HL-60 (cell line): ENCODE measurements at regions not wholly inside any gene's neighbourhood (a gene's known extent, or its start where the extent isn't known, plus 50 kb on each side); places are given as distances from the start of the nearest gene placed in this dataset.

ENCODE experiments used
- DNase-seq, 2 experiments: peaks; one replicate each; pipeline ENCODE4 v3.0.0-alpha.2; 2010 to 2020; ENCODE audit warnings: low read depth in 1 of 2, low spot score in 1 of 2
- H3K27ac ChIP-seq: fragments of 250-450 bp; sonication (Bioruptor Pico); replicated peaks from 2 replicates; pipeline ENCODE4 v1.5.1; 2020; ENCODE audit warnings: mild to moderate bottlenecking, moderate library complexity
- H3K27me3 ChIP-seq: fragments of 250-450 bp; sonication (Bioruptor Pico); 2 replicates; pipeline ENCODE4 v1.5.1; 2021; ENCODE audit warnings: mild to moderate bottlenecking, moderate library complexity; ENCODE audit not compliant: insufficient read depth, poor library complexity, severe bottlenecking
- H3K4me3 ChIP-seq: replicated peaks from 2 replicates; pipeline ENCODE4 v1.5.1; 2011; ENCODE audit warnings: mild to moderate bottlenecking, control low read depth, low read length; ENCODE audit not compliant: insufficient read depth
- GABPA ChIP-seq: IDR thresholded peaks from 2 replicates; pipeline ENCODE4 v1.6.1; 2012; ENCODE audit warnings: low read depth
- POLR2AphosphoS5 ChIP-seq: IDR thresholded peaks from 2 replicates; pipeline ENCODE4 v1.6.1; 2012; ENCODE audit warnings: low read depth
- SPI1 ChIP-seq: IDR thresholded peaks from 2 replicates; pipeline ENCODE4 v1.6.1; 2012; ENCODE audit warnings: low read depth, mild to moderate bottlenecking, borderline replicate concordance
- TF ChIP-seq, protein P1 (sequence below): IDR thresholded peaks from one replicate; pipeline ENCODE4 v1.5.1; 2011; ENCODE audit warnings: low read length, control low read depth, inconsistent platforms; ENCODE audit not compliant: insufficient read depth
- TF ChIP-seq, protein P2 (sequence below): IDR thresholded peaks from 2 replicates; pipeline ENCODE4 v1.6.1; 2012; ENCODE audit warnings: low read depth; ENCODE audit not compliant: insufficient replicate concordance

DNA sequence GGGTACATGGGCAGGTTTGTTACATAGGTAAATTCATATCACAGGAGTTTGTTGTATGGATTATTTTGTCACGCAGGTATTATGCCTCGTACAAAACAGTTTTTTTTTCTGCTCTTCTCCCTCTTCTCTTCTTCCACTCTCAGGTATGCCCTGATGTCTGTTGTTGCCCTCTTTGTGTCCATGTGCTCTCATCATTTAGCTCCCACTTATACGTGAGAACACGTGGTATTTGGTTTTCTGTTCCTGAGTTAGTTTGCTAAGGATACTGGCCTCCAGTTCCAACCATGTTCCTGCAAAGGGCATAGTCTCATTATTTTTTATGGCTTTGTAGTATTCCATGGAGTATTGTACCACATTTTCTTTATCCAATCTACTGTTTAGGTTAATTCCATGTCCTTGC lies 65.7 kb downstream of the UNC5CL start:
- TF ChIP-seq, protein P1, sequence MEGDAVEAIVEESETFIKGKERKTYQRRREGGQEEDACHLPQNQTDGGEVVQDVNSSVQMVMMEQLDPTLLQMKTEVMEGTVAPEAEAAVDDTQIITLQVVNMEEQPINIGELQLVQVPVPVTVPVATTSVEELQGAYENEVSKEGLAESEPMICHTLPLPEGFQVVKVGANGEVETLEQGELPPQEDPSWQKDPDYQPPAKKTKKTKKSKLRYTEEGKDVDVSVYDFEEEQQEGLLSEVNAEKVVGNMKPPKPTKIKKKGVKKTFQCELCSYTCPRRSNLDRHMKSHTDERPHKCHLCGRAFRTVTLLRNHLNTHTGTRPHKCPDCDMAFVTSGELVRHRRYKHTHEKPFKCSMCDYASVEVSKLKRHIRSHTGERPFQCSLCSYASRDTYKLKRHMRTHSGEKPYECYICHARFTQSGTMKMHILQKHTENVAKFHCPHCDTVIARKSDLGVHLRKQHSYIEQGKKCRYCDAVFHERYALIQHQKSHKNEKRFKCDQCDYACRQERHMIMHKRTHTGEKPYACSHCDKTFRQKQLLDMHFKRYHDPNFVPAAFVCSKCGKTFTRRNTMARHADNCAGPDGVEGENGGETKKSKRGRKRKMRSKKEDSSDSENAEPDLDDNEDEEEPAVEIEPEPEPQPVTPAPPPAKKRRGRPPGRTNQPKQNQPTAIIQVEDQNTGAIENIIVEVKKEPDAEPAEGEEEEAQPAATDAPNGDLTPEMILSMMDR: no peak
- TF ChIP-seq SPI1: no peak
- no peak for TF ChIP-seq GABPA
- no peak for TF ChIP-seq POLR2AphosphoS5
- Histone ChIP-seq H3K27me3 (peaks cover 2% of the 10 kb centered on the region), H3K27ac (no peak overlapping the region), H3K4me3 (no peak overlapping the region)
- no peak for DNase-seq

DNA sequence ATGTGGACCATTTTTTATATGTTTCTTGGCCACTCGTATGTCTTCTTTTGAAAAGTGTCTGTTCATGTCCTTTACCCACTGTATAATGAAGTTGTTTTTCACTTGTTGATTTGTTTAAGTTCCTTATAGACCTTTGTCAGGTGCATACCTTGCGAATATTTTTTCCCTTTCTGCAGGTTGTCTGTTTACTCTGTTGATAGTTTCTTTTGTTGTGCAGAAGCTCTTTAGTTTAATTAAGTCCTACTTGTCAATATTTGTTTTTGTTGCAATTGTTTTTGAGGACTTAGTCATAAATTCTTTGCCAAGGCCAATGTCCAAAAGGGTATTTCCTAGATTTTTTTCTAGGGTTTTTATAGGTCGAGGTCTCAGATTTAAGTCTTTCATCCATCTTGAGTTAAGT lies 66.2 kb downstream of the UNC5CL start:
- H3K4me3 ChIP-seq: no peak overlapping the region
- no peak overlapping the region for H3K27ac ChIP-seq
- no peak for TF ChIP-seq POLR2AphosphoS5
- TF ChIP-seq, protein P2, sequence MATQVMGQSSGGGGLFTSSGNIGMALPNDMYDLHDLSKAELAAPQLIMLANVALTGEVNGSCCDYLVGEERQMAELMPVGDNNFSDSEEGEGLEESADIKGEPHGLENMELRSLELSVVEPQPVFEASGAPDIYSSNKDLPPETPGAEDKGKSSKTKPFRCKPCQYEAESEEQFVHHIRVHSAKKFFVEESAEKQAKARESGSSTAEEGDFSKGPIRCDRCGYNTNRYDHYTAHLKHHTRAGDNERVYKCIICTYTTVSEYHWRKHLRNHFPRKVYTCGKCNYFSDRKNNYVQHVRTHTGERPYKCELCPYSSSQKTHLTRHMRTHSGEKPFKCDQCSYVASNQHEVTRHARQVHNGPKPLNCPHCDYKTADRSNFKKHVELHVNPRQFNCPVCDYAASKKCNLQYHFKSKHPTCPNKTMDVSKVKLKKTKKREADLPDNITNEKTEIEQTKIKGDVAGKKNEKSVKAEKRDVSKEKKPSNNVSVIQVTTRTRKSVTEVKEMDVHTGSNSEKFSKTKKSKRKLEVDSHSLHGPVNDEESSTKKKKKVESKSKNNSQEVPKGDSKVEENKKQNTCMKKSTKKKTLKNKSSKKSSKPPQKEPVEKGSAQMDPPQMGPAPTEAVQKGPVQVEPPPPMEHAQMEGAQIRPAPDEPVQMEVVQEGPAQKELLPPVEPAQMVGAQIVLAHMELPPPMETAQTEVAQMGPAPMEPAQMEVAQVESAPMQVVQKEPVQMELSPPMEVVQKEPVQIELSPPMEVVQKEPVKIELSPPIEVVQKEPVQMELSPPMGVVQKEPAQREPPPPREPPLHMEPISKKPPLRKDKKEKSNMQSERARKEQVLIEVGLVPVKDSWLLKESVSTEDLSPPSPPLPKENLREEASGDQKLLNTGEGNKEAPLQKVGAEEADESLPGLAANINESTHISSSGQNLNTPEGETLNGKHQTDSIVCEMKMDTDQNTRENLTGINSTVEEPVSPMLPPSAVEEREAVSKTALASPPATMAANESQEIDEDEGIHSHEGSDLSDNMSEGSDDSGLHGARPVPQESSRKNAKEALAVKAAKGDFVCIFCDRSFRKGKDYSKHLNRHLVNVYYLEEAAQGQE: no peak
- no peak for TF ChIP-seq SPI1
- TF ChIP-seq GABPA: no peak
- TF ChIP-seq, protein P1: no peak
- no peak for DNase-seq
- peaks cover 5% of the 10 kb centered on the region for H3K27me3 ChIP-seq

DNA sequence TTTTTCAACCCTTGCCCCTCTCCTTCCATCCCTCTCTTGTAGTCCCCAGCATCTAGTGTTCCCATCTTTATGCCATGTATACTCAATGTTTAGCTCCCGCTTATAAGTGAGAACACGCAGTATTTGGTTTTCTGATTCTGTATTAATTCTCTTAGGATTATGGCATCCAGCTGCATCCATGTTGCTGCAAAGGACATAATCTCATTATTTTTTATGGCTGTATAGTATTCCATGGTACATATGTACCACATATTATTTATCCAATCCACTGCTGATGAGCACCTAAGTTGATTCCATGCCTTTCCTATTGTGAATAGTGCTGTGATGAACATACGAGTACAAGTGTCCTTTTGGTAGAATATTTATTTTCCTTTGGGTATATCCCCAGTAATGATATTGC lies 66.8 kb downstream of the UNC5CL start:
- Histone ChIP-seq H3K27ac (no peak overlapping the region), H3K4me3 (no peak overlapping the region), H3K27me3 (peaks cover 2% of the 10 kb centered on the region)
- TF ChIP-seq POLR2AphosphoS5 (no peak), GABPA (no peak), SPI1 (no peak)
- TF ChIP-seq, protein P2: no peak
- TF ChIP-seq, protein P1: no peak
- no peak for DNase-seq

DNA sequence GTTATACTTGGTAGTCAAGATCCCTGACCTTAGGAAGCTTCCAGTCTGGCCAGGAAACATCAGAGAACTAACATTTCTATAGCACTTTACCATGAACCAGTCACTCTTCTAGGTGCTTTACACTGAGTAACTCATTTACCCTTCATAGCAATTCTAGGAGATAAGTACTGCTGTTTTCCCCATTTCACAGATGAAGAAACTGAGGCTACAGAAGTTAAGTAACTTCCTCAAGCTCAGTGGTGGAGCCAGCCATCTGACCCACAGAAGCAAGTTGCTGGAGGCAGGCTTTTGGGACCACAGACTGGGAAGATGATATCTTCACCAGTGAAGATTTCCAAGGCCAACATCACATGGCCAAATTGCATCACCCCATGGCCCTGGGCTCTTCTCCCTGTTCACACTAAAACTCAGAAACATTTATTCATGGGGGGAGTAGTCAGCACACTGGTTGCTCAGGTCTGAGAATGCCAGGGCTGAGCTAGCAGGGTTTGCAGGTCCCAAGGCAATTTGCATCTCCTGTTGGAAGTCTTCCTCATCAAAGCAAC lies 70.3 kb downstream of the UNC5CL start:
- Histone ChIP-seq H3K27ac (no peak overlapping the region), H3K4me3 (no peak overlapping the region), H3K27me3 (peaks cover 2% of the 10 kb centered on the region)
- no peak for DNase-seq
- no peak for TF ChIP-seq SPI1
- TF ChIP-seq, protein P1: no peak
- TF ChIP-seq, protein P2: no peak
- no peak for TF ChIP-seq GABPA
- no peak for TF ChIP-seq POLR2AphosphoS5
